ENCODE measurements at regions not wholly inside any gene's neighbourhood (a gene's known extent, or its start where the extent isn't known, plus 50 kb on each side); places are given as distances from the start of the nearest gene placed in this dataset.
"Not testable (repeated sequence)": the region's sequence is repeated elsewhere in the genome, so short reads cannot be mapped to it uniquely, and the experiment has no call there.

DNA sequence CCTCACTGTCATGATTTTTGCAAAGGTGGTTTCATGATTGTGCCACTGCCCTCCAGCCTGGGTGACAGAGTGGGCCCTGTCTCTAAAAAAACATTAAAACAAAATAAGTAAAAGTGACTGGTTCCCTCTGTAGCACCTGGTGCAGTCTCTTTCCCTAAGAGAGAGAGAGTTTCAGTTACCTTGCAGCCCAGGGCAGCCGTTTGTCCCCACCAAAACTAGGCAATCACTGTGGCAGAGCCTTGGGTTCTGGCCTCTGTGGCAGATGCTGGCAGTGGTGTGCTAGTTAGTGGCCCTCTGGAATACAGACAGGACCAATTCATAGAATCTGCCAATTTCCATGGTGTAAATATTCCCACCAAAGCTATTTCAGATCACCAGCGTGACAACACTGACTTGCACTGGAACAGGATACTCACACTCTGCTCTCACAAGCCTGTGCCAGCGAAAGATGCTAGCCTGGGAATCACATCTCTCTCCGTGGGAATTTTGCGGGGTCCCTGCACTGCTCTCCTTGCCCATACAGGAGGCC, 108.7 kb downstream of the TLR5 start:
- Histone ChIP-seq H3K36me3 (ENCODE audit: control insufficient read depth, insufficient read depth, low read length) (no peaks in the 10 kb centered on the region), H3K27me3 (ENCODE audit: control insufficient read depth, insufficient read depth, low read length) (no peaks in the 10 kb centered on the region), H3K9me3 (ENCODE audit: control insufficient read depth, low read depth, low read length) (no peaks in the 10 kb centered on the region), H3K27ac (ENCODE audit: low read length) (no peak overlapping the region), H3K4me3 (ENCODE audit: low read length) (no peak overlapping the region), H3K4me1 (ENCODE audit: control insufficient read depth, insufficient read depth, low read length) (no peaks in the 10 kb centered on the region)
- WGBS (ENCODE audit: insufficient coverage, low lambda C conversion rate) = no CpG with 5 or more reads among the region's 5 CpGs
- no peak for DNase-seq

DNA sequence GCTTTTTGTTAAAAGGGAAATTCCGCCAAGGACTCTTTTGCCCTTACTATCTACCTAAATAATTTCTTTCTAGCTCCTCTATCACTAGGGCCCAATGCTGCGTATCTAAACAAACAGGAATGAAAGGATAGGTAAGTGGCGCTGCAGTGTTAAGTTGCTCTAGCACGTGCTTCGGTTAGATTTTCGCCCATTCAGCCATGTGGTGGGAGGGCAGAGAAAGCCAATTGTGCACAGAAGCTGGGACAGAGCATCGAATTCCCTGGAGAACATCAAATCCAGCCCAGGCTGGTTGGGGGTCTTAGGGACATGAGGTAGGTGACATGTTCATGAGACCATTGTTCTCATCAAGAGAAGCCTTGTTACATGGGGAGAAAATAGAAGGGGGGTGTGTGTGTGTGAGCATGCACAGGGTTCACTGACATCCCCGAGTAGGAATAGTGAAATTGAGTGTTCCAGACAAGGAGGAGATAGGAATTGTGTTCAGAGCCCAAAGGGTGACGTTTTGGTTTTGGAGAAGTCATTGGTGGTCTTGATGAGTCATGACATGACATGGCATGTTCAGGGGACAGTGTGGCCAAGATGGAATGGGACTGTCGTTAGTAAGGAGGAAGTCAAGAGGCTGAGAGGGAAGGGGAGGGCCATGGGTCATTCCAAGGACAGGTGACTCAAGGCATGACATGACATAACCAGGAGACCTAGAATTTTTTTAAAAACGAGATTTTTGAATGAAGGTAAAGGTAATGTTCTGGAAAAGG, 107.1 kb downstream of the TLR5 start:
- H3K4me1 ChIP-seq (ENCODE audit: control insufficient read depth, insufficient read depth, low read length) = no peaks in the 10 kb centered on the region
- 100% methylated on average over 1 of the region's 11 CpGs for WGBS (ENCODE audit: insufficient coverage, low lambda C conversion rate)
- no peak overlapping the region for H3K27ac ChIP-seq (ENCODE audit: low read length)
- no peak overlapping the region for H3K4me3 ChIP-seq (ENCODE audit: low read length)
- H3K36me3 ChIP-seq (ENCODE audit: control insufficient read depth, insufficient read depth, low read length) = no peaks in the 10 kb centered on the region
- H3K9me3 ChIP-seq (ENCODE audit: control insufficient read depth, low read depth, low read length) = no peaks in the 10 kb centered on the region
- no peaks in the 10 kb centered on the region for H3K27me3 ChIP-seq (ENCODE audit: control insufficient read depth, insufficient read depth, low read length)
- no peak for DNase-seq

- no peaks in the 10 kb centered on the region for H3K9me3 ChIP-seq (ENCODE audit: control insufficient read depth, low read depth, low read length)
- DNase-seq = no peak
Measured at GRCh38 chr1:223036479-223036845, 106.6 kb downstream of the TLR5 start.

GRCh38 chr1:223037845-223038244, 105.2 kb downstream of the TLR5 start:
- Histone ChIP-seq H3K36me3 (ENCODE audit: control insufficient read depth, insufficient read depth, low read length) (no peaks in the 10 kb centered on the region), H3K27me3 (ENCODE audit: control insufficient read depth, insufficient read depth, low read length) (no peaks in the 10 kb centered on the region), H3K4me3 (ENCODE audit: low read length) (no peak overlapping the region), H3K4me1 (ENCODE audit: control insufficient read depth, insufficient read depth, low read length) (no peaks in the 10 kb centered on the region), H3K9me3 (ENCODE audit: control insufficient read depth, low read depth, low read length) (no peaks in the 10 kb centered on the region), H3K27ac (ENCODE audit: low read length) (no peak overlapping the region)
- no CpG with 5 or more reads among the region's 9 CpGs for WGBS (ENCODE audit: insufficient coverage, low lambda C conversion rate)
- DNase-seq = no peak

More at GRCh38 chr1:223036479-223036845, 106.6 kb downstream of the TLR5 start:
- H3K4me1 ChIP-seq (ENCODE audit: control insufficient read depth, insufficient read depth, low read length) = no peaks in the 10 kb centered on the region
- H3K27ac ChIP-seq (ENCODE audit: low read length) = no peak overlapping the region
- no peaks in the 10 kb centered on the region for H3K27me3 ChIP-seq (ENCODE audit: control insufficient read depth, insufficient read depth, low read length)
- no peaks in the 10 kb centered on the region for H3K36me3 ChIP-seq (ENCODE audit: control insufficient read depth, insufficient read depth, low read length)
- 100% methylated on average over 2 of the region's 6 CpGs for WGBS (ENCODE audit: insufficient coverage, low lambda C conversion rate)
- no peak overlapping the region for H3K4me3 ChIP-seq (ENCODE audit: low read length)

GRCh38 chr1:223038288-223039006, 104.6 kb downstream of the TLR5 start:
- Histone ChIP-seq H3K4me1 (ENCODE audit: control insufficient read depth, insufficient read depth, low read length) (no peaks in the 10 kb centered on the region), H3K27me3 (ENCODE audit: control insufficient read depth, insufficient read depth, low read length) (no peaks in the 10 kb centered on the region), H3K36me3 (ENCODE audit: control insufficient read depth, insufficient read depth, low read length) (no peaks in the 10 kb centered on the region), H3K4me3 (ENCODE audit: low read length) (no peak overlapping the region), H3K9me3 (ENCODE audit: control insufficient read depth, low read depth, low read length) (no peaks in the 10 kb centered on the region), H3K27ac (ENCODE audit: low read length) (no peak overlapping the region)
- no CpG with 5 or more reads among the region's 19 CpGs for WGBS (ENCODE audit: insufficient coverage, low lambda C conversion rate)
- no peak for DNase-seq

- Histone ChIP-seq H3K4me3 (ENCODE audit: low read length) (no peak overlapping the region), H3K36me3 (ENCODE audit: control insufficient read depth, insufficient read depth, low read length) (no peaks in the 10 kb centered on the region), H3K4me1 (ENCODE audit: control insufficient read depth, insufficient read depth, low read length) (no peaks in the 10 kb centered on the region), H3K27ac (ENCODE audit: low read length) (no peak overlapping the region), H3K9me3 (ENCODE audit: control insufficient read depth, low read depth, low read length) (no peaks in the 10 kb centered on the region), H3K27me3 (ENCODE audit: control insufficient read depth, insufficient read depth, low read length) (no peaks in the 10 kb centered on the region)
- DNase-seq = peak in 1 of 2 donors; percentile 17
- WGBS (ENCODE audit: insufficient coverage, low lambda C conversion rate) = 60% methylated on average over 1 of the region's 6 CpGs
Measured at GRCh38 chr1:223039990-223040389, 103.1 kb downstream of the TLR5 start.

DNA sequence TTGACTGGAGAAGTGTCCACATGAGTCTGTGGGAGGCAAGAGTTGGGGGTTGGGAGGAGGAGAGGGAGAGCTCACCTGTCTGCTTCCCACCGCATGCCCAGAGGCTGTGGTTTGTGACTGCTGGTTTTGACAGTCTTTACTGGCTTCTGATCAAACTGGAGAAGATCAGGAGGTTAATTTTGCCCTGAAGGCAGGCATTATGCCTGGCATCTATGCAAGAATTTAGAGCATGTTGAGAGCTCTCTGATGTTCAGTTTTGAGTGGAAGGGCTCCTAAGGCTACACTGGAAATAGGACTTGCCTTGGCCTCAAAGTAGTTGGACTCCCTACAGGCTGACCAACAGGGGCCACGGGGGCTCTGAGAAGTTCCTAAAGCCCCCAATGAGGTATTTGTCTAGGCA, 101.6 kb downstream of the TLR5 start:
- no peaks in the 10 kb centered on the region for H3K4me1 ChIP-seq (ENCODE audit: control insufficient read depth, insufficient read depth, low read length)
- H3K27ac ChIP-seq (ENCODE audit: low read length) = no peak overlapping the region
- no peak overlapping the region for H3K4me3 ChIP-seq (ENCODE audit: low read length)
- DNase-seq = no peak
- no CpG with 5 or more reads among the region's 2 CpGs for WGBS (ENCODE audit: insufficient coverage, low lambda C conversion rate)
- H3K27me3 ChIP-seq (ENCODE audit: control insufficient read depth, insufficient read depth, low read length) = no peaks in the 10 kb centered on the region
- no peaks in the 10 kb centered on the region for H3K9me3 ChIP-seq (ENCODE audit: control insufficient read depth, low read depth, low read length)
- H3K36me3 ChIP-seq (ENCODE audit: control insufficient read depth, insufficient read depth, low read length) = no peaks in the 10 kb centered on the region

GRCh38 chr1:223045164-223045957, 97.7 kb downstream of the TLR5 start:
- no peak for DNase-seq
- Histone ChIP-seq H3K4me3 (ENCODE audit: low read length) (no peak overlapping the region), H3K27me3 (ENCODE audit: control insufficient read depth, insufficient read depth, low read length) (no peaks in the 10 kb centered on the region), H3K36me3 (ENCODE audit: control insufficient read depth, insufficient read depth, low read length) (no peaks in the 10 kb centered on the region), H3K27ac (ENCODE audit: low read length) (no peak overlapping the region), H3K4me1 (ENCODE audit: control insufficient read depth, insufficient read depth, low read length) (no peaks in the 10 kb centered on the region), H3K9me3 (ENCODE audit: control insufficient read depth, low read depth, low read length) (no peaks in the 10 kb centered on the region)
- WGBS (ENCODE audit: insufficient coverage, low lambda C conversion rate) = no CpG with 5 or more reads among the region's 4 CpGs

- H3K27ac ChIP-seq (ENCODE audit: low read length) = no peak overlapping the region
- WGBS (ENCODE audit: insufficient coverage, low lambda C conversion rate) = no CpG with 5 or more reads among the region's 2 CpGs
Measured at GRCh38 chr1:223046011-223046410, 97.0 kb downstream of the TLR5 start.

GRCh38 chr1:223046463-223046862, 96.6 kb downstream of the TLR5 start:
- WGBS (ENCODE audit: insufficient coverage, low lambda C conversion rate) = 100% methylated on average over 2 of the region's 8 CpGs
- not testable (repeated sequence) for H3K4me3 ChIP-seq (ENCODE audit: low read length); H3K4me1 ChIP-seq (ENCODE audit: control insufficient read depth, insufficient read depth, low read length); H3K27ac ChIP-seq (ENCODE audit: low read length); H3K9me3 ChIP-seq (ENCODE audit: control insufficient read depth, low read depth, low read length); DNase-seq; H3K36me3 ChIP-seq (ENCODE audit: control insufficient read depth, insufficient read depth, low read length); H3K27me3 ChIP-seq (ENCODE audit: control insufficient read depth, insufficient read depth, low read length)

More at GRCh38 chr1:223046011-223046410, 97.0 kb downstream of the TLR5 start:
- H3K27me3 ChIP-seq (ENCODE audit: control insufficient read depth, insufficient read depth, low read length) = no peaks in the 10 kb centered on the region
- no peak overlapping the region for H3K4me3 ChIP-seq (ENCODE audit: low read length)
- no peaks in the 10 kb centered on the region for H3K36me3 ChIP-seq (ENCODE audit: control insufficient read depth, insufficient read depth, low read length)
- H3K4me1 ChIP-seq (ENCODE audit: control insufficient read depth, insufficient read depth, low read length) = no peaks in the 10 kb centered on the region
- DNase-seq = no peak
- no peaks in the 10 kb centered on the region for H3K9me3 ChIP-seq (ENCODE audit: control insufficient read depth, low read depth, low read length)
